Ascending aorta (tissue), 2 donors: ENCODE measurements at regions not wholly inside any gene's neighbourhood (a gene's known extent, or its start where the extent isn't known, plus 50 kb on each side); places are given as distances from the start of the nearest gene placed in this dataset.

Source experiments
- DNase-seq, 2 donors: peaks; one replicate each; pipeline ENCODE4 v3.0.0-alpha.2; 2019; ENCODE audit warnings: low spot score in 2 of 2
- H3K27ac ChIP-seq, 2 donors: fragments of 200-600 bp; sonication (generic); one replicate each; pipeline ENCODE4 v1.5.1; 2016 to 2017; ENCODE audit warnings: mild to moderate bottlenecking in 1 of 2
- H3K27me3 ChIP-seq: fragments of 200-600 bp; sonication (generic); one replicate; pipeline ENCODE4 v1.5.1; 2017
- H3K36me3 ChIP-seq, 2 donors: fragments of 200-600 bp; sonication (generic); one replicate each; pipeline ENCODE4 v1.5.1; 2016
- H3K4me1 ChIP-seq, 2 donors: fragments of 200-600 bp; sonication (generic); one replicate each; pipeline ENCODE4 v1.5.1; 2016 to 2017; ENCODE audit warnings: mild to moderate bottlenecking in 1 of 2
- H3K4me3 ChIP-seq, 2 donors: fragments of 200-600 bp; sonication (generic); one replicate each; pipeline ENCODE4 v1.5.1; 2016 to 2017; ENCODE audit warnings: mild to moderate bottlenecking in 1 of 2
- H3K9me3 ChIP-seq, 2 donors: fragments of 200-600 bp; sonication (generic); one replicate each; pipeline ENCODE4 v1.5.1; 2016
- intact Hi-C: fragments of 100-400 bp; cut with DNase I; formaldehyde crosslinking; loops from one replicate; pipeline ENCODE4 v1.15.1; 2023
- TF ChIP-seq, protein P1 (sequence below), 3 experiments: fragments of 200-600 bp in 2 of 3; fragments of 450-650 bp in 1 of 3; sonication (generic) in 2 of 3; IDR thresholded peaks; one replicate each; pipeline ENCODE4 v1.5.1; 2016 to 2019; ENCODE audit warnings: antibody characterized with exemption in 3 of 3, mild to moderate bottlenecking in 1 of 3, moderate library complexity in 1 of 3

DNA sequence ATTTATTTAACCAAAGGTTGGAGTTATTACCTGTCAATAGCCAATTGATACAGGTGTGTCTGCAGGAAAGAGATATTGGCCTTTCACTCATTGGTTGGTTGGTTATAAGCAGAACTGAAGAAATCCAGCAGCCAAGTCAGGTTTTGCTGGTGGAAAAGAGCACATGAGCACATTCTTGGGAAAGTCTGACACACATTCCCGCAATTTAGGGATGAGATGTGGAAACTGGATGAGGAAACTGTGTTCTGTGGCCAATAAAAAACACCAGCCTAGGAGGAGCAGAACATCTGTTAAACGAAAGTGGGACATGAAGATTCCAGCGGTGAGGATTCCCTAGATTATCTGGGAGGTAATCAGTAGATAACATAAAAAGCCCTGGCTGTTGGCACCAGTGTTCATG is 567.4 kb upstream of the CPEB2 start:
- Histone ChIP-seq H3K4me1 (no peaks in the 10 kb centered on the region), H3K4me3 (no peak overlapping the region), H3K27me3 (no peaks in the 10 kb centered on the region), H3K9me3 (no peaks in the 10 kb centered on the region), H3K36me3 (no peaks in the 10 kb centered on the region), H3K27ac (no peak overlapping the region)
- intact Hi-C loops, result no loop called here
- TF ChIP-seq, protein P1, sequence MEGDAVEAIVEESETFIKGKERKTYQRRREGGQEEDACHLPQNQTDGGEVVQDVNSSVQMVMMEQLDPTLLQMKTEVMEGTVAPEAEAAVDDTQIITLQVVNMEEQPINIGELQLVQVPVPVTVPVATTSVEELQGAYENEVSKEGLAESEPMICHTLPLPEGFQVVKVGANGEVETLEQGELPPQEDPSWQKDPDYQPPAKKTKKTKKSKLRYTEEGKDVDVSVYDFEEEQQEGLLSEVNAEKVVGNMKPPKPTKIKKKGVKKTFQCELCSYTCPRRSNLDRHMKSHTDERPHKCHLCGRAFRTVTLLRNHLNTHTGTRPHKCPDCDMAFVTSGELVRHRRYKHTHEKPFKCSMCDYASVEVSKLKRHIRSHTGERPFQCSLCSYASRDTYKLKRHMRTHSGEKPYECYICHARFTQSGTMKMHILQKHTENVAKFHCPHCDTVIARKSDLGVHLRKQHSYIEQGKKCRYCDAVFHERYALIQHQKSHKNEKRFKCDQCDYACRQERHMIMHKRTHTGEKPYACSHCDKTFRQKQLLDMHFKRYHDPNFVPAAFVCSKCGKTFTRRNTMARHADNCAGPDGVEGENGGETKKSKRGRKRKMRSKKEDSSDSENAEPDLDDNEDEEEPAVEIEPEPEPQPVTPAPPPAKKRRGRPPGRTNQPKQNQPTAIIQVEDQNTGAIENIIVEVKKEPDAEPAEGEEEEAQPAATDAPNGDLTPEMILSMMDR (IDR thresholded peaks at IDR 0.05), result no peak
- no peak for DNase-seq

DNA sequence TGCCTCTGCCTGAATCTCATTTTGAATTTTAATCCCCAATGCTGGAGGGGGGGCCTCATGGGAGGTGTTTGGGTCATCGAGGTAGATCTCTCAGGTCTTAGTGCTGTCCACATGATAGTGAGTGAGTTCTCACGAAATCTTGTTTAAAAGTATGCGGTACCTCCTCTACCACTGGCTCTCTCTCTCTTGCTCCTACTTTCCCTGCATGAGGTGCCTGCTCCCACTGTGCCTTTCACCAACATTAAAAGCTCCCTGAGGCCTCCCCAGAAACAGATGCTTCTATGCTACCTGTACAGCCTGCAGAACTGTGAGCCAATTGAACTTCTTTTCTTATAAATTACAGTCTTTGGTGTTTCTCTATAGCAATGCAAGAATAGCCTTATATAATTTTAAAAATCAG is 560.7 kb upstream of the CPEB2 start:
- H3K4me1 ChIP-seq, result no peaks in the 10 kb centered on the region
- H3K27me3 ChIP-seq, result no peaks in the 10 kb centered on the region
- intact Hi-C loops, result no loop called here
- no peaks in the 10 kb centered on the region for H3K36me3 ChIP-seq
- no peak overlapping the region for H3K27ac ChIP-seq
- H3K9me3 ChIP-seq, result no peaks in the 10 kb centered on the region
- H3K4me3 ChIP-seq, result no peak overlapping the region
- DNase-seq, result no peak
- TF ChIP-seq, protein P1 (IDR thresholded peaks at IDR 0.05), result no peak

DNA sequence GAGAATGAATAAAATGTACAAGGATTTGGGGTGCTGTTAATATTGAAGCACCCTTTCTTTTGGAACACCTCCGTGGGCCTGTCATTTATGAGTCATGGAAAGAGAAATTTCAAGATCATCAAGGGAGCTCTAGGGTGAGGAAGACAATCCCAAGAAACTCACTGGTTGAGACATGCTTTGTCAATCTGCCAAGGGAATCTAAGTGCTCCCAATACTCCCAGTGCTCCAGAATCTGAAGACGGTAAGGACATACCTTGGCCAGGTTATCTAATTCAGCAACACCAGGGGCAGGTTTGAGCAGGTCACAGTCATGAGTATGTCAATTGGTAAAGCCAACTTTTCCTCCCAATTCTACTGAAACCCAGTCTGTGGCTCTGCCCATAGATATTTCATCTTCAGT is 556.4 kb upstream of the CPEB2 start:
- intact Hi-C loops, result no loop called here
- no peak for DNase-seq
- H3K9me3 ChIP-seq, result no peaks in the 10 kb centered on the region
- H3K36me3 ChIP-seq, result no peaks in the 10 kb centered on the region
- H3K4me1 ChIP-seq, result no peaks in the 10 kb centered on the region
- no peak overlapping the region for H3K4me3 ChIP-seq
- H3K27me3 ChIP-seq, result no peaks in the 10 kb centered on the region
- no peak overlapping the region for H3K27ac ChIP-seq
- TF ChIP-seq, protein P1 (IDR thresholded peaks at IDR 0.05), result no peak

DNA sequence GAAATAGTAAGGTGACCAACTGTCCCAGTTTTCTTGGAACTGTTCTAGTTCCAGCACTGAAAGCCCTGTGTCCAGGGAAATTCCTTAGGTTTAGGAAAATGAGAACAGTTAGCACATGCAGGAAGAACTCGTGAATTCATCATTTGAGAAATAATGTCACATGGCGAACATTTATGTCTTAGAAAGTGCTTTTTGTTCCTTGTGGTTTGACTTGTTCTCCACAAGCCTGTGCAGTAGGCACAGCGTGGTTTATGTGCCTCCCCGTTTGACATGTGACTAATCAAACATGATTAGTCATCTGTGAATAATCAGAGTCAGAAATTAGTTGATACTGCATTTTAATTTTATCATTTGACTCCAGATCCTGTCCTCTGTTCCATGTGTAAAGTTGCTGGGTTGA is 556.0 kb upstream of the CPEB2 start:
- Histone ChIP-seq H3K4me1 (no peaks in the 10 kb centered on the region), H3K4me3 (no peak overlapping the region), H3K9me3 (no peaks in the 10 kb centered on the region), H3K36me3 (no peaks in the 10 kb centered on the region), H3K27me3 (no peaks in the 10 kb centered on the region), H3K27ac (no peak overlapping the region)
- intact Hi-C loops, result no loop called here
- no peak for DNase-seq
- TF ChIP-seq, protein P1 (IDR thresholded peaks at IDR 0.05), result no peak

DNA sequence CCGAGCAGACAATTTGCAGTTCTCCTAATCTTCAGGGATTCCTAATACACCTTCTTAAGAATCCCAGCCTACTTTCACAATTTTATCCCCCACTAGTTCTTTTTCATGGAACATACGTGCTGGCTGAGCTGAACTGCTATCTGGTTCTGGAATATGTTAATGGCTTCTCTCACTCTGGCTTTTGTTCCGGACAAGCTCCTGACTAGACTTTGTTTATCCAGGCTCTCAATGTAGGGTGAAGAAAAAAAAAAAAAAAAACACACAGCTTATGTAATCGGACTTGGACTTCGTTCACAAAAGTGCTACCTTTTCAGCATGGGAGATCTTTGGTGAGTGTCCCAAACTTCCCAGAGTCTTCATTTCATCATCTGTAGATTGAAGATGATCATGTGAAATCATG is 555.4 kb upstream of the CPEB2 start:
- TF ChIP-seq, protein P1 (IDR thresholded peaks at IDR 0.05), result no peak
- H3K9me3 ChIP-seq, result no peaks in the 10 kb centered on the region
- H3K27ac ChIP-seq, result no peak overlapping the region
- H3K27me3 ChIP-seq, result no peaks in the 10 kb centered on the region
- no peak overlapping the region for H3K4me3 ChIP-seq
- H3K36me3 ChIP-seq, result no peaks in the 10 kb centered on the region
- no peaks in the 10 kb centered on the region for H3K4me1 ChIP-seq
- DNase-seq, result no peak
- intact Hi-C loops, result no loop called here

DNA sequence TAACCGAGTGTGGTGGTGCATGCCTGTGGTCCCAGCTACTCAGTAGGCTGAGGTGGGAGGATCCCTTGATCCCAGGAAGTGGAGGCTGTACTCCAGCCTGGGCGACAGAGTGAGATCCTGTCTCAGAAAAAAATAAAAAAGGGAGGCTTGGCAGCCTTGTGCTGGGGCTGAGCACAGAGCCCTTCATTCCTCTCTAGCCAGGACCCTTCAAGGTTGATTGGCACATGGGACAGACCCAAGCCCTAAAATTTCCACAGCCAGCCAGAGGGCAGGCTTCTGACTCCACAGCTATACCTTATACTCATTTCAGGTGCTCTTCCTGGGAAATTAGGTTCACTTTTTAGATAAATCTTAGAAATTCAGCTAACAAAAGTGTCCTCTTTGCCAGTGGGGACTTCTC is 553.0 kb upstream of the CPEB2 start:
- Histone ChIP-seq H3K4me3 (no peak overlapping the region), H3K27me3 (no peaks in the 10 kb centered on the region), H3K27ac (no peak overlapping the region), H3K4me1 (no peaks in the 10 kb centered on the region), H3K9me3 (no peaks in the 10 kb centered on the region), H3K36me3 (no peaks in the 10 kb centered on the region)
- intact Hi-C loops, result no loop called here
- TF ChIP-seq, protein P1 (IDR thresholded peaks at IDR 0.05), result no peak
- no peak for DNase-seq
